ENCODE measurements at regions not wholly inside any gene's neighbourhood (a gene's known extent, or its start where the extent isn't known, plus 50 kb on each side); places are given as distances from the start of the nearest gene placed in this dataset.
"Not testable (repeated sequence)": the region's sequence is repeated elsewhere in the genome, so short reads cannot be mapped to it uniquely, and the experiment has no call there.

DNA sequence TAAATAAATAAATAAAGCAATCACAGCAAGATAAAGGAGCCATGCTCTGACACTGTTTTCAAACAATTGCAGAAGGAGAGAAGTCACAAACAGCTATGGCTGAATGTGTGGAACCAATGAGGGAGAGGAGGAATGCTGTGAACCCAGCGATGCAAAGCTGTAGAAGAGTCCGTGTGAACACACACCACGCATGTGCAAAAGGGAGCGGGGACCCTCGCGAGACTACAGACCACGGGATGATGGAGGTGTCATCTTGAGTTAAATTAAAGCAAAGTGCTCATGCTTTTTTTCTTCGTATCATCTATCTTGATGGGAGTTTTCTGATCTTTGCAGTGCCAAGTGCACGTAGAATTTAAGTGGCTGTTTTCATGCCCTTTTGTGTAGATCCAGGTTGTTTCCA lies 123.8 kb upstream of the CDH5 start:
- no TSS peak for BruUV-seq (replicated peaks)
- H3K4me1 ChIP-seq (ENCODE audit: control insufficient read depth in 1 of 2, insufficient read depth in 2 of 2, low read length in 2 of 2): no peaks in the 10 kb centered on the region
- H3K9me2 ChIP-seq (ENCODE audit: insufficient read depth): no peaks in the 10 kb centered on the region
- ChIA-PET RAD21 (ENCODE audit: low non-redundant PET in 1 of 2, low total read pairs in 2 of 2, uncharacterized antibody in 2 of 2, unreplicated experiment in 2 of 2) (no interaction called here), CTCF (no interaction called here), POLR2A (no interaction called here)
- DNase-seq (ENCODE audit: low read depth, low spot score) (no peak), ATAC-seq (no peak)
- TF ChIP-seq, protein P1, sequence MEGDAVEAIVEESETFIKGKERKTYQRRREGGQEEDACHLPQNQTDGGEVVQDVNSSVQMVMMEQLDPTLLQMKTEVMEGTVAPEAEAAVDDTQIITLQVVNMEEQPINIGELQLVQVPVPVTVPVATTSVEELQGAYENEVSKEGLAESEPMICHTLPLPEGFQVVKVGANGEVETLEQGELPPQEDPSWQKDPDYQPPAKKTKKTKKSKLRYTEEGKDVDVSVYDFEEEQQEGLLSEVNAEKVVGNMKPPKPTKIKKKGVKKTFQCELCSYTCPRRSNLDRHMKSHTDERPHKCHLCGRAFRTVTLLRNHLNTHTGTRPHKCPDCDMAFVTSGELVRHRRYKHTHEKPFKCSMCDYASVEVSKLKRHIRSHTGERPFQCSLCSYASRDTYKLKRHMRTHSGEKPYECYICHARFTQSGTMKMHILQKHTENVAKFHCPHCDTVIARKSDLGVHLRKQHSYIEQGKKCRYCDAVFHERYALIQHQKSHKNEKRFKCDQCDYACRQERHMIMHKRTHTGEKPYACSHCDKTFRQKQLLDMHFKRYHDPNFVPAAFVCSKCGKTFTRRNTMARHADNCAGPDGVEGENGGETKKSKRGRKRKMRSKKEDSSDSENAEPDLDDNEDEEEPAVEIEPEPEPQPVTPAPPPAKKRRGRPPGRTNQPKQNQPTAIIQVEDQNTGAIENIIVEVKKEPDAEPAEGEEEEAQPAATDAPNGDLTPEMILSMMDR (IDR thresholded peaks at IDR 0.05 in 2 of 3, conservative IDR thresholded peaks at IDR 0.05 in 1 of 3; ENCODE audit: borderline replicate concordance in 1 of 3, insufficient read depth in 1 of 3, low read depth in 2 of 3, low read length in 2 of 3): no peak
- TF ChIP-seq EZH2 (IDR thresholded peaks at IDR 0.05): no peak
- TF ChIP-seq, protein P2, sequence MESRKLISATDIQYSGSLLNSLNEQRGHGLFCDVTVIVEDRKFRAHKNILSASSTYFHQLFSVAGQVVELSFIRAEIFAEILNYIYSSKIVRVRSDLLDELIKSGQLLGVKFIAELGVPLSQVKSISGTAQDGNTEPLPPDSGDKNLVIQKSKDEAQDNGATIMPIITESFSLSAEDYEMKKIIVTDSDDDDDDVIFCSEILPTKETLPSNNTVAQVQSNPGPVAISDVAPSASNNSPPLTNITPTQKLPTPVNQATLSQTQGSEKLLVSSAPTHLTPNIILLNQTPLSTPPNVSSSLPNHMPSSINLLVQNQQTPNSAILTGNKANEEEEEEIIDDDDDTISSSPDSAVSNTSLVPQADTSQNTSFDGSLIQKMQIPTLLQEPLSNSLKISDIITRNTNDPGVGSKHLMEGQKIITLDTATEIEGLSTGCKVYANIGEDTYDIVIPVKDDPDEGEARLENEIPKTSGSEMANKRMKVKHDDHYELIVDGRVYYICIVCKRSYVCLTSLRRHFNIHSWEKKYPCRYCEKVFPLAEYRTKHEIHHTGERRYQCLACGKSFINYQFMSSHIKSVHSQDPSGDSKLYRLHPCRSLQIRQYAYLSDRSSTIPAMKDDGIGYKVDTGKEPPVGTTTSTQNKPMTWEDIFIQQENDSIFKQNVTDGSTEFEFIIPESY (IDR thresholded peaks at IDR 0.05; ENCODE audit: extremely low read depth, insufficient replicate concordance, low read length): no peak
- TF ChIP-seq ZFX (IDR thresholded peaks at IDR 0.05): no peak
- TF ChIP-seq ELF1 (IDR thresholded peaks at IDR 0.05; ENCODE audit: borderline replicate concordance, low read depth): no peak
- TF ChIP-seq POLR2A (IDR thresholded peaks at IDR 0.05; ENCODE audit: borderline replicate concordance, extremely low read depth, insufficient read depth, insufficient read length): no peak
- no peak for TF ChIP-seq RAD21 (IDR thresholded peaks at IDR 0.05; ENCODE audit: low read depth)
- no peak for TF ChIP-seq CBX3 (IDR thresholded peaks at IDR 0.05; ENCODE audit: low read depth)
- no peak for TF ChIP-seq ZNF274 (IDR thresholded peaks at IDR 0.05; ENCODE audit: low read depth, low read length)
- TF ChIP-seq FOSL1 (IDR thresholded peaks at IDR 0.05; ENCODE audit: low read depth): no peak
- TF ChIP-seq EGR1 (IDR thresholded peaks at IDR 0.05; ENCODE audit: low read depth): no peak
- H3K4me3 ChIP-seq (replicated peaks in 1 of 2; ENCODE audit: low read depth in 1 of 2, low read length in 2 of 2): no peak overlapping the region
- intact Hi-C loops (cut with micrococcal nuclease): no loop called here
- H2AFZ ChIP-seq (ENCODE audit: low read depth, low read length, poor library complexity, severe bottlenecking): no peak overlapping the region
- no peak overlapping the region for H3K4me2 ChIP-seq (ENCODE audit: low read length)
- H3K79me2 ChIP-seq (ENCODE audit: insufficient read depth, low read length): no peaks in the 10 kb centered on the region
- H3K9me3 ChIP-seq (ENCODE audit: control insufficient read depth in 1 of 2, insufficient read depth in 1 of 2, low read depth in 1 of 2, low read length in 2 of 2): no peaks in the 10 kb centered on the region
- no peaks in the 10 kb centered on the region for H4K20me1 ChIP-seq (ENCODE audit: insufficient read depth)
- no peak overlapping the region for H3K27ac ChIP-seq (ENCODE audit: low read depth, low read length)
- 0 out of 2 replicates have a peak, but pooled peaks cover 14% of the 10 kb centered on the region for H3K27me3 ChIP-seq (ENCODE audit: insufficient read depth, low read length)
- no peaks in the 10 kb centered on the region for H3K36me3 ChIP-seq (ENCODE audit: control insufficient read depth in 1 of 2, insufficient read depth in 2 of 2, low read length in 2 of 2)
- H3K9ac ChIP-seq (ENCODE audit: low read length): no peak overlapping the region

DNA sequence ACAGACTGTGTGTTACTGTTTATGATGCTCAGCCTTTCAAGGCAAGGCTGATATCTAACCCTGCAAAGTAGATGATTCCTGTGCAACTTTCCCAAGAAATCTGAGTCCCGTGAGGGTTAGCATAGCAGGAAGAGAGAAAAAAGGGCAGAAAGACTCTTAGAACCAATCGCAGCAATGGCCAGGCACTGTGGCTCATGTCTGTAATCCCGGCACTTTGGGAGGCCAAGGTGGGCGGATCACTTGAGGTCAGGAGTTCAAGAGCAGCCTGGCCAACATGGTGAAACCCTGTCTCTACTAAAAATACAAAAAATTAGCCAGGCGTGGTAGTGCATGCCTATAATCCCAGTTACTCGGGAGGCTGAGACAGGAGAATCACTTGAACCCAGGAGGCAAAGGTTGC lies 124.3 kb upstream of the CDH5 start:
- H3K4me3 ChIP-seq (replicated peaks in 1 of 2; ENCODE audit: low read depth in 1 of 2, low read length in 2 of 2); H3K9me3 ChIP-seq (ENCODE audit: control insufficient read depth in 1 of 2, insufficient read depth in 1 of 2, low read depth in 1 of 2, low read length in 2 of 2); ATAC-seq; H3K36me3 ChIP-seq (ENCODE audit: control insufficient read depth in 1 of 2, insufficient read depth in 2 of 2, low read length in 2 of 2); H3K9ac ChIP-seq (ENCODE audit: low read length); H3K4me1 ChIP-seq (ENCODE audit: control insufficient read depth in 1 of 2, insufficient read depth in 2 of 2, low read length in 2 of 2); H4K20me1 ChIP-seq (ENCODE audit: insufficient read depth); H3K9me2 ChIP-seq (ENCODE audit: insufficient read depth); POLR2A ChIA-PET; H3K27ac ChIP-seq (ENCODE audit: low read depth, low read length); H3K4me2 ChIP-seq (ENCODE audit: low read length); H2AFZ ChIP-seq (ENCODE audit: low read depth, low read length, poor library complexity, severe bottlenecking); RAD21 ChIA-PET (ENCODE audit: low non-redundant PET in 1 of 2, low total read pairs in 2 of 2, uncharacterized antibody in 2 of 2, unreplicated experiment in 2 of 2); H3K79me2 ChIP-seq (ENCODE audit: insufficient read depth, low read length); intact Hi-C loops (cut with micrococcal nuclease); BruUV-seq (replicated peaks); DNase-seq (ENCODE audit: low read depth, low spot score); CTCF ChIA-PET: not testable (repeated sequence)
- H3K27me3 ChIP-seq (ENCODE audit: insufficient read depth, low read length): peaks cover 16% of the 10 kb centered on the region
